GM23338 (cell line): ENCODE measurements at regions not wholly inside any gene's neighbourhood (a gene's known extent, or its start where the extent isn't known, plus 50 kb on each side); places are given as distances from the start of the nearest gene placed in this dataset.
A peak's percentile ranks its signal among the peaks of the same experiment; 100 is the strongest.

Experiments used
- ATAC-seq: fragments of 200-7000 bp; cut with Tn5 transposase; 3 replicates; pipeline ENCODE4 v1.9.1; 2020
- DNase-seq: peaks from one replicate; pipeline ENCODE4 v3.0.0-alpha.2; 2015; ENCODE audit warnings: low spot score
- H2AFZ ChIP-seq: fragments of 200-600 bp; sonication (generic); 2 replicates; pipeline ENCODE4 v1.8.0; 2016; ENCODE audit warnings: antibody characterized with exemption, mild to moderate bottlenecking, moderate library complexity
- H3F3A ChIP-seq: fragments of 200-600 bp; sonication (generic); replicated peaks from 2 replicates; pipeline ENCODE4 v1.8.0; 2017; ENCODE audit warnings: antibody characterized with exemption, mixed run types, low read depth
- H3K27ac ChIP-seq: fragments of 200-600 bp; sonication (generic); 2 replicates; pipeline ENCODE4 v1.6.1; 2016; ENCODE audit warnings: low read depth
- H3K27me3 ChIP-seq: fragments of 200-600 bp; sonication (generic); 2 replicates; pipeline ENCODE4 v1.8.0; 2016; ENCODE audit warnings: mild to moderate bottlenecking, mixed run types, moderate library complexity; ENCODE audit not compliant: insufficient read depth
- H3K36me3 ChIP-seq: fragments of 200-600 bp; sonication (generic); 2 replicates; pipeline ENCODE4 v1.8.0; 2016; ENCODE audit warnings: mild to moderate bottlenecking; ENCODE audit not compliant: insufficient read depth
- H3K4me1 ChIP-seq: fragments of 200-600 bp; sonication (generic); 2 replicates; pipeline ENCODE4 v1.8.0; 2016; ENCODE audit warnings: mild to moderate bottlenecking, moderate library complexity; ENCODE audit not compliant: insufficient read depth
- H3K4me2 ChIP-seq: fragments of 200-600 bp; sonication (generic); 2 replicates; pipeline ENCODE4 v1.7.1; 2017; ENCODE audit warnings: mixed run types
- H3K4me3 ChIP-seq: fragments of 200-600 bp; sonication (generic); 2 replicates; pipeline ENCODE4 v1.6.1; 2016; ENCODE audit warnings: mixed run types
- H3K79me2 ChIP-seq: fragments of 200-600 bp; sonication (generic); replicated peaks from 2 replicates; pipeline ENCODE4 v1.8.0; 2017; ENCODE audit warnings: mild to moderate bottlenecking; ENCODE audit not compliant: insufficient read depth
- H3K9me2 ChIP-seq: fragments of 200-600 bp; sonication (generic); 2 replicates; pipeline ENCODE4 v1.8.0; 2017; ENCODE audit not compliant: insufficient read depth
- H4K20me1 ChIP-seq: fragments of 200-600 bp; sonication (generic); replicated peaks from 2 replicates; pipeline ENCODE4 v1.8.0; 2017; ENCODE audit warnings: mild to moderate bottlenecking; ENCODE audit not compliant: insufficient read depth
- H3K27ac Mint-ChIP-seq: 2 replicates; pipeline ENCODE4 v1.8.0; 2020; ENCODE audit warnings: inconsistent platforms, mild to moderate bottlenecking, moderate library complexity, mixed read lengths
- H3K27me3 Mint-ChIP-seq: 3 replicates; pipeline ENCODE4 v1.8.0; 2022; ENCODE audit warnings: low read depth, mild to moderate bottlenecking, moderate library complexity, mixed read lengths, inconsistent platforms; ENCODE audit not compliant: insufficient read depth, poor library complexity
- H3K36me3 Mint-ChIP-seq: 3 replicates; pipeline ENCODE4 v1.8.0; 2021; ENCODE audit warnings: low read depth, mild to moderate bottlenecking, inconsistent platforms, moderate library complexity, mixed read lengths
- H3K4me1 Mint-ChIP-seq: 3 replicates; pipeline ENCODE4 v1.8.0; 2020; ENCODE audit warnings: mild to moderate bottlenecking, inconsistent platforms, mixed read lengths
- H3K4me3 Mint-ChIP-seq: 3 replicates; pipeline ENCODE4 v1.8.0; 2021; ENCODE audit warnings: moderate library complexity, mild to moderate bottlenecking, inconsistent platforms, mixed read lengths
- H3K9me3 Mint-ChIP-seq: 3 replicates; pipeline ENCODE4 v1.8.0; 2020; ENCODE audit warnings: moderate library complexity, mild to moderate bottlenecking, inconsistent platforms, mixed read lengths
- CREB1 ChIP-seq: fragments of 250-450 bp; sonication (Bioruptor Pico); IDR thresholded peaks from 2 replicates; pipeline ENCODE4 v1.5.0; 2020; ENCODE audit warnings: low read depth, mild to moderate bottlenecking, moderate library complexity
- CTCF ChIP-seq, 2 experiments: fragments of 200-600 bp in 1 of 2; sonication (generic) in 1 of 2; conservative IDR thresholded peaks; 2 replicates each; pipeline versions ENCODE4 v1.5.1 to v1.6.1; 2016 to 2017; ENCODE audit warnings: antibody characterized with exemption in 2 of 2, low read depth in 2 of 2, mild to moderate bottlenecking in 2 of 2, moderate library complexity in 1 of 2
- ETS1 ChIP-seq: IDR thresholded peaks from 2 replicates; pipeline ENCODE4 v1.6.1; 2016; ENCODE audit warnings: antibody characterized with exemption
- EZH2 ChIP-seq: fragments of 200-600 bp; sonication (generic); IDR thresholded peaks from one replicate; pipeline ENCODE4 v1.8.0; 2017; ENCODE audit warnings: antibody characterized with exemption, mild to moderate bottlenecking, low read depth; ENCODE audit not compliant: unreplicated experiment
- EZH2phosphoT487 ChIP-seq: fragments of 200-600 bp; sonication (generic); IDR thresholded peaks from one replicate; pipeline ENCODE4 v1.8.1; 2018; ENCODE audit warnings: antibody characterized with exemption; ENCODE audit not compliant: unreplicated experiment
- JUNB ChIP-seq: IDR thresholded peaks from one replicate; pipeline ENCODE4 v1.6.1; 2016; ENCODE audit warnings: antibody characterized with exemption; ENCODE audit not compliant: unreplicated experiment
- NANOG ChIP-seq: IDR thresholded peaks from 2 replicates; pipeline ENCODE4 v1.6.1; 2016; ENCODE audit warnings: antibody characterized with exemption, borderline replicate concordance
- POLR2AphosphoS5 ChIP-seq: IDR thresholded peaks from 2 replicates; pipeline ENCODE4 v1.6.1; 2016; ENCODE audit warnings: antibody characterized with exemption, low read depth
- STAT1 ChIP-seq: IDR thresholded peaks from one replicate; pipeline ENCODE4 v1.6.1; 2016; ENCODE audit warnings: antibody characterized with exemption; ENCODE audit not compliant: unreplicated experiment
- ZNF114 ChIP-seq: fragments of 250-450 bp; sonication (Bioruptor Pico); IDR thresholded peaks from 2 replicates; pipeline ENCODE4 v1.5.0; 2020; ENCODE audit warnings: mild to moderate bottlenecking, moderate library complexity
- ZNF331 ChIP-seq: fragments of 250-450 bp; sonication (Bioruptor Pico); IDR thresholded peaks from 2 replicates; pipeline ENCODE4 v1.5.0; 2020; ENCODE audit warnings: low read depth, mild to moderate bottlenecking, moderate library complexity
- TF ChIP-seq, protein P1 (sequence below): fragments of 250-450 bp; sonication (Bioruptor Pico); IDR thresholded peaks from 2 replicates; pipeline ENCODE4 v1.5.0; 2020; ENCODE audit warnings: mild to moderate bottlenecking, moderate library complexity
- TF ChIP-seq, protein P2 (sequence below): IDR thresholded peaks from one replicate; pipeline ENCODE4 v1.6.1; 2018; ENCODE audit warnings: antibody characterized with exemption; ENCODE audit not compliant: unreplicated experiment

GRCh38 chr5:89756955-89757354 lies 652.6 kb downstream of the CETN3 start:
- H3F3A ChIP-seq = no peaks in the 10 kb centered on the region
- H3K79me2 ChIP-seq = no peaks in the 10 kb centered on the region
- H3K4me1 ChIP-seq = no peaks in the 10 kb centered on the region
- no peak overlapping the region for H3K4me3 ChIP-seq
- H3K4me1 Mint-ChIP-seq = no peaks in the 10 kb centered on the region
- DNase-seq = no peak
- no peaks in the 10 kb centered on the region for H3K36me3 ChIP-seq
- no peaks in the 10 kb centered on the region for H3K27me3 Mint-ChIP-seq
- ATAC-seq = no peak
- H3K27ac Mint-ChIP-seq = peak overlapping the region; percentile 70; the same call in 1 of the 2 replicates
- TF ChIP-seq STAT1 (no peak), EZH2 (no peak), ETS1 (no peak), CREB1 (no peak), JUNB (no peak), EZH2phosphoT487 (no peak), NANOG (no peak), ZNF114 (CRISPR knock-in tag) (no peak), ZNF331 (CRISPR knock-in tag) (no peak), POLR2AphosphoS5 (no peak), CTCF (conservative IDR thresholded peaks at IDR 0.05; ENCODE audit: low read depth in 2 of 2) (no peak)
- TF ChIP-seq, protein P1, sequence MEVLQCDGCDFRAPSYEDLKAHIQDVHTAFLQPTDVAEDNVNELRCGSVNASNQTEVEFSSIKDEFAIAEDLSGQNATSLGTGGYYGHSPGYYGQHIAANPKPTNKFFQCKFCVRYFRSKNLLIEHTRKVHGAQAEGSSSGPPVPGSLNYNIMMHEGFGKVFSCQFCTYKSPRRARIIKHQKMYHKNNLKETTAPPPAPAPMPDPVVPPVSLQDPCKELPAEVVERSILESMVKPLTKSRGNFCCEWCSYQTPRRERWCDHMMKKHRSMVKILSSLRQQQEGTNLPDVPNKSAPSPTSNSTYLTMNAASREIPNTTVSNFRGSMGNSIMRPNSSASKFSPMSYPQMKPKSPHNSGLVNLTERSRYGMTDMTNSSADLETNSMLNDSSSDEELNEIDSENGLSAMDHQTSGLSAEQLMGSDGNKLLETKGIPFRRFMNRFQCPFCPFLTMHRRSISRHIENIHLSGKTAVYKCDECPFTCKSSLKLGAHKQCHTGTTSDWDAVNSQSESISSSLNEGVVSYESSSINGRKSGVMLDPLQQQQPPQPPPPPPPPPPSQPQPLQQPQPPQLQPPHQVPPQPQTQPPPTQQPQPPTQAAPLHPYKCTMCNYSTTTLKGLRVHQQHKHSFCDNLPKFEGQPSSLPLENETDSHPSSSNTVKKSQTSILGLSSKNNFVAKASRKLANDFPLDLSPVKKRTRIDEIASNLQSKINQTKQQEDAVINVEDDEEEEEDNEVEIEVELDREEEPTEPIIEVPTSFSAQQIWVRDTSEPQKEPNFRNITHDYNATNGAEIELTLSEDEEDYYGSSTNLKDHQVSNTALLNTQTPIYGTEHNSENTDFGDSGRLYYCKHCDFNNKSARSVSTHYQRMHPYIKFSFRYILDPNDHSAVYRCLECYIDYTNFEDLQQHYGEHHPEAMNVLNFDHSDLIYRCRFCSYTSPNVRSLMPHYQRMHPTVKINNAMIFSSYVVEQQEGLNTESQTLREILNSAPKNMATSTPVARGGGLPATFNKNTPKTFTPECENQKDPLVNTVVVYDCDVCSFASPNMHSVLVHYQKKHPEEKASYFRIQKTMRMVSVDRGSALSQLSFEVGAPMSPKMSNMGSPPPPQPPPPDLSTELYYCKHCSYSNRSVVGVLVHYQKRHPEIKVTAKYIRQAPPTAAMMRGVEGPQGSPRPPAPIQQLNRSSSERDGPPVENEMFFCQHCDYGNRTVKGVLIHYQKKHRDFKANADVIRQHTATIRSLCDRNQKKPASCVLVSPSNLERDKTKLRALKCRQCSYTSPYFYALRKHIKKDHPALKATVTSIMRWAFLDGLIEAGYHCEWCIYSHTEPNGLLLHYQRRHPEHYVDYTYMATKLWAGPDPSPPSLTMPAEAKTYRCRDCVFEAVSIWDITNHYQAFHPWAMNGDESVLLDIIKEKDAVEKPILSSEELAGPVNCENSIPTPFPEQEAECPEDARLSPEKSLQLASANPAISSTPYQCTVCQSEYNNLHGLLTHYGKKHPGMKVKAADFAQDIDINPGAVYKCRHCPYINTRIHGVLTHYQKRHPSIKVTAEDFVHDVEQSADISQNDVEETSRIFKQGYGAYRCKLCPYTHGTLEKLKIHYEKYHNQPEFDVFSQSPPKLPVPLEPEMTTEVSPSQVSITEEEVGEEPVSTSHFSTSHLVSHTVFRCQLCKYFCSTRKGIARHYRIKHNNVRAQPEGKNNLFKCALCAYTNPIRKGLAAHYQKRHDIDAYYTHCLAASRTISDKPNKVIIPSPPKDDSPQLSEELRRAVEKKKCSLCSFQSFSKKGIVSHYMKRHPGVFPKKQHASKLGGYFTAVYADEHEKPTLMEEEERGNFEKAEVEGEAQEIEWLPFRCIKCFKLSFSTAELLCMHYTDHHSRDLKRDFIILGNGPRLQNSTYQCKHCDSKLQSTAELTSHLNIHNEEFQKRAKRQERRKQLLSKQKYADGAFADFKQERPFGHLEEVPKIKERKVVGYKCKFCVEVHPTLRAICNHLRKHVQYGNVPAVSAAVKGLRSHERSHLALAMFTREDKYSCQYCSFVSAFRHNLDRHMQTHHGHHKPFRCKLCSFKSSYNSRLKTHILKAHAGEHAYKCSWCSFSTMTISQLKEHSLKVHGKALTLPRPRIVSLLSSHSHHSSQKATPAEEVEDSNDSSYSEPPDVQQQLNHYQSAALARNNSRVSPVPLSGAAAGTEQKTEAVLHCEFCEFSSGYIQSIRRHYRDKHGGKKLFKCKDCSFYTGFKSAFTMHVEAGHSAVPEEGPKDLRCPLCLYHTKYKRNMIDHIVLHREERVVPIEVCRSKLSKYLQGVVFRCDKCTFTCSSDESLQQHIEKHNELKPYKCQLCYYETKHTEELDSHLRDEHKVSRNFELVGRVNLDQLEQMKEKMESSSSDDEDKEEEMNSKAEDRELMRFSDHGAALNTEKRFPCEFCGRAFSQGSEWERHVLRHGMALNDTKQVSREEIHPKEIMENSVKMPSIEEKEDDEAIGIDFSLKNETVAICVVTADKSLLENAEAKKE (CRISPR knock-in tag) = no peak
- TF ChIP-seq, protein P2, sequence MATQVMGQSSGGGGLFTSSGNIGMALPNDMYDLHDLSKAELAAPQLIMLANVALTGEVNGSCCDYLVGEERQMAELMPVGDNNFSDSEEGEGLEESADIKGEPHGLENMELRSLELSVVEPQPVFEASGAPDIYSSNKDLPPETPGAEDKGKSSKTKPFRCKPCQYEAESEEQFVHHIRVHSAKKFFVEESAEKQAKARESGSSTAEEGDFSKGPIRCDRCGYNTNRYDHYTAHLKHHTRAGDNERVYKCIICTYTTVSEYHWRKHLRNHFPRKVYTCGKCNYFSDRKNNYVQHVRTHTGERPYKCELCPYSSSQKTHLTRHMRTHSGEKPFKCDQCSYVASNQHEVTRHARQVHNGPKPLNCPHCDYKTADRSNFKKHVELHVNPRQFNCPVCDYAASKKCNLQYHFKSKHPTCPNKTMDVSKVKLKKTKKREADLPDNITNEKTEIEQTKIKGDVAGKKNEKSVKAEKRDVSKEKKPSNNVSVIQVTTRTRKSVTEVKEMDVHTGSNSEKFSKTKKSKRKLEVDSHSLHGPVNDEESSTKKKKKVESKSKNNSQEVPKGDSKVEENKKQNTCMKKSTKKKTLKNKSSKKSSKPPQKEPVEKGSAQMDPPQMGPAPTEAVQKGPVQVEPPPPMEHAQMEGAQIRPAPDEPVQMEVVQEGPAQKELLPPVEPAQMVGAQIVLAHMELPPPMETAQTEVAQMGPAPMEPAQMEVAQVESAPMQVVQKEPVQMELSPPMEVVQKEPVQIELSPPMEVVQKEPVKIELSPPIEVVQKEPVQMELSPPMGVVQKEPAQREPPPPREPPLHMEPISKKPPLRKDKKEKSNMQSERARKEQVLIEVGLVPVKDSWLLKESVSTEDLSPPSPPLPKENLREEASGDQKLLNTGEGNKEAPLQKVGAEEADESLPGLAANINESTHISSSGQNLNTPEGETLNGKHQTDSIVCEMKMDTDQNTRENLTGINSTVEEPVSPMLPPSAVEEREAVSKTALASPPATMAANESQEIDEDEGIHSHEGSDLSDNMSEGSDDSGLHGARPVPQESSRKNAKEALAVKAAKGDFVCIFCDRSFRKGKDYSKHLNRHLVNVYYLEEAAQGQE = no peak
- no peaks in the 10 kb centered on the region for H4K20me1 ChIP-seq
- peak overlapping the region; percentile 89 for H2AFZ ChIP-seq
- H3K36me3 Mint-ChIP-seq = no peaks in the 10 kb centered on the region
- H3K27ac ChIP-seq = no peak overlapping the region
- no peak overlapping the region for H3K4me3 Mint-ChIP-seq
- H3K9me3 Mint-ChIP-seq = no peaks in the 10 kb centered on the region
- no peaks in the 10 kb centered on the region for H3K27me3 ChIP-seq
- no peaks in the 10 kb centered on the region for H3K9me2 ChIP-seq
- no peak overlapping the region for H3K4me2 ChIP-seq
